ENCODE measurements at regions not wholly inside any gene's neighbourhood (a gene's known extent, or its start where the extent isn't known, plus 50 kb on each side); places are given as distances from the start of the nearest gene placed in this dataset.

DNA sequence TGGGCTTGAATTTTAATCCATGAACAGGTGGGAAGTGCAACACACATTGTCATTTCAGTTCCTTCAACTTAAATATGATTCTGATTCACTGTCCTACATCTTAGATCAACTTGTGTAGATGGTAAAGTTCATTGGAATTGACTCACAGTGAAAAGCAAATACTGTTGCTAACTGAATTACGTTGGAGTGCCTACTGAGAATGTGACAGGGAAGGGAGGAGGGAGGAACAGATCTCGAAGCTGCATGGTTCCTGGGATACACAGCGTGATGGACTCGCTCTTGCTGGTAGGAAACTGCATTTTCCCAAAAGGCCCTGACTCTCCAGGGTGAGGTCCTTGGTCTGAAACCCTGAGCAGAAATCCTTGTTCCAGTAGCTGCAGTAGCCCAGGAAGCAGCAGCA, 284.2 kb downstream of the USP46 start:
- TF ChIP-seq, protein P1, sequence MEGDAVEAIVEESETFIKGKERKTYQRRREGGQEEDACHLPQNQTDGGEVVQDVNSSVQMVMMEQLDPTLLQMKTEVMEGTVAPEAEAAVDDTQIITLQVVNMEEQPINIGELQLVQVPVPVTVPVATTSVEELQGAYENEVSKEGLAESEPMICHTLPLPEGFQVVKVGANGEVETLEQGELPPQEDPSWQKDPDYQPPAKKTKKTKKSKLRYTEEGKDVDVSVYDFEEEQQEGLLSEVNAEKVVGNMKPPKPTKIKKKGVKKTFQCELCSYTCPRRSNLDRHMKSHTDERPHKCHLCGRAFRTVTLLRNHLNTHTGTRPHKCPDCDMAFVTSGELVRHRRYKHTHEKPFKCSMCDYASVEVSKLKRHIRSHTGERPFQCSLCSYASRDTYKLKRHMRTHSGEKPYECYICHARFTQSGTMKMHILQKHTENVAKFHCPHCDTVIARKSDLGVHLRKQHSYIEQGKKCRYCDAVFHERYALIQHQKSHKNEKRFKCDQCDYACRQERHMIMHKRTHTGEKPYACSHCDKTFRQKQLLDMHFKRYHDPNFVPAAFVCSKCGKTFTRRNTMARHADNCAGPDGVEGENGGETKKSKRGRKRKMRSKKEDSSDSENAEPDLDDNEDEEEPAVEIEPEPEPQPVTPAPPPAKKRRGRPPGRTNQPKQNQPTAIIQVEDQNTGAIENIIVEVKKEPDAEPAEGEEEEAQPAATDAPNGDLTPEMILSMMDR (conservative IDR thresholded peaks at IDR 0.05) = no peak
- TF ChIP-seq EZH2 (IDR thresholded peaks at IDR 0.05; ENCODE audit: low read depth) = no peak

Data from PC-9 (cell line).